HL-60 (cell line): ENCODE measurements at regions not wholly inside any gene's neighbourhood (a gene's known extent, or its start where the extent isn't known, plus 50 kb on each side); places are given as distances from the start of the nearest gene placed in this dataset.

Experiments used
- DNase-seq, 2 experiments: peaks; one replicate each; pipeline ENCODE4 v3.0.0-alpha.2; 2010 to 2020; ENCODE audit warnings: low read depth in 1 of 2, low spot score in 1 of 2
- H3K27ac ChIP-seq: fragments of 250-450 bp; sonication (Bioruptor Pico); replicated peaks from 2 replicates; pipeline ENCODE4 v1.5.1; 2020; ENCODE audit warnings: mild to moderate bottlenecking, moderate library complexity
- H3K27me3 ChIP-seq: fragments of 250-450 bp; sonication (Bioruptor Pico); 2 replicates; pipeline ENCODE4 v1.5.1; 2021; ENCODE audit warnings: mild to moderate bottlenecking, moderate library complexity; ENCODE audit not compliant: insufficient read depth, poor library complexity, severe bottlenecking
- H3K4me3 ChIP-seq: replicated peaks from 2 replicates; pipeline ENCODE4 v1.5.1; 2011; ENCODE audit warnings: mild to moderate bottlenecking, control low read depth, low read length; ENCODE audit not compliant: insufficient read depth
- CTCF ChIP-seq: IDR thresholded peaks from one replicate; pipeline ENCODE4 v1.5.1; 2011; ENCODE audit warnings: low read length, control low read depth, inconsistent platforms; ENCODE audit not compliant: insufficient read depth
- GABPA ChIP-seq: IDR thresholded peaks from 2 replicates; pipeline ENCODE4 v1.6.1; 2012; ENCODE audit warnings: low read depth
- POLR2AphosphoS5 ChIP-seq: IDR thresholded peaks from 2 replicates; pipeline ENCODE4 v1.6.1; 2012; ENCODE audit warnings: low read depth
- REST ChIP-seq: IDR thresholded peaks from 2 replicates; pipeline ENCODE4 v1.6.1; 2012; ENCODE audit warnings: low read depth; ENCODE audit not compliant: insufficient replicate concordance
- SPI1 ChIP-seq: IDR thresholded peaks from 2 replicates; pipeline ENCODE4 v1.6.1; 2012; ENCODE audit warnings: low read depth, mild to moderate bottlenecking, borderline replicate concordance

- no peak for DNase-seq
- Histone ChIP-seq H3K4me3 (no peak overlapping the region), H3K27me3 (no peaks in the 10 kb centered on the region), H3K27ac (no peak overlapping the region)
- TF ChIP-seq CTCF = no peak
- no peak for TF ChIP-seq GABPA
- TF ChIP-seq SPI1 = no peak
- TF ChIP-seq REST = no peak
- TF ChIP-seq POLR2AphosphoS5 = no peak
Observed at GRCh38 chr16:6629110-6629509, 703.5 kb upstream of the RBFOX1 start.

GRCh38 chr16:6625606-6626005 is 707.0 kb upstream of the RBFOX1 start:
- DNase-seq = no peak
- Histone ChIP-seq H3K4me3 (no peak overlapping the region), H3K27ac (no peak overlapping the region), H3K27me3 (no peaks in the 10 kb centered on the region)
- TF ChIP-seq REST (no peak), CTCF (no peak), SPI1 (no peak), GABPA (no peak), POLR2AphosphoS5 (no peak)

GRCh38 chr16:6618874-6619273 is 713.8 kb upstream of the RBFOX1 start:
- no peak overlapping the region for H3K4me3 ChIP-seq
- H3K27me3 ChIP-seq = no peaks in the 10 kb centered on the region
- TF ChIP-seq GABPA = no peak
- TF ChIP-seq CTCF = no peak
- no peak for TF ChIP-seq REST
- TF ChIP-seq POLR2AphosphoS5 = no peak
- no peak overlapping the region for H3K27ac ChIP-seq
- DNase-seq = no peak
